Ovary (tissue), 3 donors: ENCODE measurements at regions not wholly inside any gene's neighbourhood (a gene's known extent, or its start where the extent isn't known, plus 50 kb on each side); places are given as distances from the start of the nearest gene placed in this dataset.

Experiments used
- EP300 ChIP-seq: sonication (generic); formaldehyde crosslinking; IDR thresholded peaks from one replicate; pipeline ENCODE4 v1.6.1; 2017; ENCODE audit warnings: antibody characterized with exemption
- POLR2A ChIP-seq: fragments of 450-650 bp; IDR thresholded peaks from one replicate; pipeline ENCODE4 v1.6.1; 2017; ENCODE audit warnings: antibody characterized with exemption, mild to moderate bottlenecking, moderate library complexity
- TF ChIP-seq, protein P1 (sequence below), 3 donors: fragments of 450-650 bp in 2 of 3; fragments of 200-600 bp in 1 of 3; IDR thresholded peaks; one replicate each; pipeline versions ENCODE4 v1.5.1 to v1.8.0; 2016 to 2022; ENCODE audit warnings: antibody characterized with exemption in 3 of 3, mild to moderate bottlenecking in 1 of 3
- donor health status: DM: no; HTN: no; CAD: no.

DNA sequence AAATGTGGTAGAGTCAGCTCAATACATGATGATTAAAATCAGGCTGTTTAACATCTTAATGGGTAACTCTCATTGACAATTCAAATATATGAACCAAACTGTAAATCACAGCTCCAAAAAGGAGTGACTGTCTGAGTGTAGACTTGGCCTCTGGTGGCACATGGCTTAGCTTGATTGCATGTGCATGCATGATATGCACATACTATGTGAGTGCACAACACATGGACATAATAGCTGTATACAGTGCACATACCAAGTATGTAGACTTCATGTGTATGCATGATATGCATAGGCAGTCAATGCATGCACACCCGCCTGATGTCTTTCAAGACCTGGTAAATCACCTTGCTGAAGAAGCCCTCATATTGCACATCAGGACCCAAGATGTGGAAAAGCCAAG is 252.0 kb upstream of the SOX11 start:
- TF ChIP-seq POLR2A (no peak), EP300 (no peak)
- TF ChIP-seq, protein P1, sequence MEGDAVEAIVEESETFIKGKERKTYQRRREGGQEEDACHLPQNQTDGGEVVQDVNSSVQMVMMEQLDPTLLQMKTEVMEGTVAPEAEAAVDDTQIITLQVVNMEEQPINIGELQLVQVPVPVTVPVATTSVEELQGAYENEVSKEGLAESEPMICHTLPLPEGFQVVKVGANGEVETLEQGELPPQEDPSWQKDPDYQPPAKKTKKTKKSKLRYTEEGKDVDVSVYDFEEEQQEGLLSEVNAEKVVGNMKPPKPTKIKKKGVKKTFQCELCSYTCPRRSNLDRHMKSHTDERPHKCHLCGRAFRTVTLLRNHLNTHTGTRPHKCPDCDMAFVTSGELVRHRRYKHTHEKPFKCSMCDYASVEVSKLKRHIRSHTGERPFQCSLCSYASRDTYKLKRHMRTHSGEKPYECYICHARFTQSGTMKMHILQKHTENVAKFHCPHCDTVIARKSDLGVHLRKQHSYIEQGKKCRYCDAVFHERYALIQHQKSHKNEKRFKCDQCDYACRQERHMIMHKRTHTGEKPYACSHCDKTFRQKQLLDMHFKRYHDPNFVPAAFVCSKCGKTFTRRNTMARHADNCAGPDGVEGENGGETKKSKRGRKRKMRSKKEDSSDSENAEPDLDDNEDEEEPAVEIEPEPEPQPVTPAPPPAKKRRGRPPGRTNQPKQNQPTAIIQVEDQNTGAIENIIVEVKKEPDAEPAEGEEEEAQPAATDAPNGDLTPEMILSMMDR (IDR thresholded peaks at IDR 0.05), result no peak
